C4-2B (cell line): ENCODE measurements at regions not wholly inside any gene's neighbourhood (a gene's known extent, or its start where the extent isn't known, plus 50 kb on each side); places are given as distances from the start of the nearest gene placed in this dataset.

ENCODE experiments used
- CTCF ChIP-seq: fragments of 450-650 bp; conservative IDR thresholded peaks from 2 replicates; pipeline ENCODE4 v1.5.1; 2017; ENCODE audit warnings: mild to moderate bottlenecking
- ZFX ChIP-seq: fragments of 450-650 bp; IDR thresholded peaks from 2 replicates; pipeline ENCODE4 v1.6.1; 2017

- TF ChIP-seq CTCF (no peak), ZFX (no peak)
Measured at GRCh38 chr1:101540161-101540560, 303.3 kb downstream of the S1PR1 start.
